Esophagus squamous epithelium (tissue), 5 donors: ENCODE measurements at regions not wholly inside any gene's neighbourhood (a gene's known extent, or its start where the extent isn't known, plus 50 kb on each side); places are given as distances from the start of the nearest gene placed in this dataset.

Experiments used
- DNase-seq: peaks from one replicate; lab custom pipeline; 2025; lab: John Stamatoyannopoulos, UW
- H3K27ac ChIP-seq, 4 donors: fragments of 200-600 bp; sonication (generic); one replicate each; pipeline ENCODE4 v1.5.1; 2016 to 2019; ENCODE audit warnings: mild to moderate bottlenecking in 1 of 4
- H3K27me3 ChIP-seq, 4 donors: fragments of 200-600 bp; sonication (generic); 1 replicate in 3 of 4; 2 replicates in 1 of 4; pipeline versions ENCODE4 v1.5.1 to v1.6.0; 2017 to 2021; ENCODE audit warnings: antibody characterized with exemption in 1 of 4
- H3K36me3 ChIP-seq, 3 donors: fragments of 200-600 bp; sonication (generic); one replicate each; pipeline ENCODE4 v1.5.1; 2016 to 2019
- H3K4me1 ChIP-seq, 3 donors: fragments of 200-600 bp; sonication (generic); one replicate each; pipeline ENCODE4 v1.5.1; 2017 to 2019
- H3K4me3 ChIP-seq, 4 donors: fragments of 200-600 bp; sonication (generic); 1 replicate in 3 of 4; 2 replicates in 1 of 4; pipeline ENCODE4 v1.5.1; 2016 to 2019; ENCODE audit warnings: mild to moderate bottlenecking in 2 of 4, moderate library complexity in 1 of 4
- H3K9me3 ChIP-seq, 3 donors: fragments of 200-600 bp; sonication (generic); one replicate each; pipeline ENCODE4 v1.5.1; 2016 to 2019
- POLR2A ChIP-seq, 4 donors: fragments of 450-650 bp; IDR thresholded peaks; one replicate each; pipeline ENCODE4 v1.6.1; 2017; ENCODE audit warnings: antibody characterized with exemption in 4 of 4, mild to moderate bottlenecking in 4 of 4, moderate library complexity in 3 of 4
- WGBS, 2 donors: methylation state at CpG; one replicate each; pipeline ENCODE4 v1.1.5; 2018; 5-methylcytosine and 5-hydroxymethylcytosine counted together
- intact Hi-C: fragments of 100-400 bp; cut with DNase I; formaldehyde crosslinking; loops from one replicate; pipeline ENCODE4 v1.15.0; 2022
- TF ChIP-seq, protein P1 (sequence below), 6 experiments: fragments of 450-650 bp in 4 of 6; fragments of 200-600 bp in 2 of 6; sonication (generic) in 2 of 6; IDR thresholded peaks; one replicate each; pipeline ENCODE4 v1.5.1; 2016 to 2019; ENCODE audit warnings: antibody characterized with exemption in 6 of 6, mild to moderate bottlenecking in 4 of 6, moderate library complexity in 4 of 6
- donor health status: DM: yes; HTN: yes; CAD: no.

DNA sequence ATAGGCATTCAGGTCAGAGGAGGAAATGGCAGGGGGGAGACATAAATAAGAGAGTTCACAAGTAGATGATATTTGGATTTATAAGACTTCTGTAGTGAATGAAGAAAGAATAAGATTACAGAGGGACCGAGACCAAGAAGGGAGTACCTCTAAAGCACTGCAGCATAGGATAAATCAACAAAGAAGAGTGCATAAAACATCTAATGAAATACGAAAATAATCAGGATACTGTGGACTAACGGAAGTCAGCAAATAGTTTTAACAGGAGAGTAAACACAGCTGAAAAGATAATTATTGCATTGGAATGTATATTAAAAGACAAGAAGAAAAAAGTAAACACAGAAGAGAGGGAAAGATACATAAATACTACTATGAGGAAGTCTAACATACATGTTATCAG is 921.9 kb upstream of the PRMT6 start:
- Histone ChIP-seq H3K4me3 (no peak overlapping the region), H3K27me3 (no peaks in the 10 kb centered on the region), H3K27ac (no peak overlapping the region), H3K9me3 (no peaks in the 10 kb centered on the region), H3K36me3 (no peaks in the 10 kb centered on the region), H3K4me1 (no peaks in the 10 kb centered on the region)
- DNase-seq = no peak
- WGBS, 2 donors = 27 to 46% methylated on average over 3 of the region's 3 CpGs
- TF ChIP-seq, protein P1, sequence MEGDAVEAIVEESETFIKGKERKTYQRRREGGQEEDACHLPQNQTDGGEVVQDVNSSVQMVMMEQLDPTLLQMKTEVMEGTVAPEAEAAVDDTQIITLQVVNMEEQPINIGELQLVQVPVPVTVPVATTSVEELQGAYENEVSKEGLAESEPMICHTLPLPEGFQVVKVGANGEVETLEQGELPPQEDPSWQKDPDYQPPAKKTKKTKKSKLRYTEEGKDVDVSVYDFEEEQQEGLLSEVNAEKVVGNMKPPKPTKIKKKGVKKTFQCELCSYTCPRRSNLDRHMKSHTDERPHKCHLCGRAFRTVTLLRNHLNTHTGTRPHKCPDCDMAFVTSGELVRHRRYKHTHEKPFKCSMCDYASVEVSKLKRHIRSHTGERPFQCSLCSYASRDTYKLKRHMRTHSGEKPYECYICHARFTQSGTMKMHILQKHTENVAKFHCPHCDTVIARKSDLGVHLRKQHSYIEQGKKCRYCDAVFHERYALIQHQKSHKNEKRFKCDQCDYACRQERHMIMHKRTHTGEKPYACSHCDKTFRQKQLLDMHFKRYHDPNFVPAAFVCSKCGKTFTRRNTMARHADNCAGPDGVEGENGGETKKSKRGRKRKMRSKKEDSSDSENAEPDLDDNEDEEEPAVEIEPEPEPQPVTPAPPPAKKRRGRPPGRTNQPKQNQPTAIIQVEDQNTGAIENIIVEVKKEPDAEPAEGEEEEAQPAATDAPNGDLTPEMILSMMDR (IDR thresholded peaks at IDR 0.05) = no peak
- no peak for TF ChIP-seq POLR2A (IDR thresholded peaks at IDR 0.05)
- intact Hi-C loops = no loop called here

DNA sequence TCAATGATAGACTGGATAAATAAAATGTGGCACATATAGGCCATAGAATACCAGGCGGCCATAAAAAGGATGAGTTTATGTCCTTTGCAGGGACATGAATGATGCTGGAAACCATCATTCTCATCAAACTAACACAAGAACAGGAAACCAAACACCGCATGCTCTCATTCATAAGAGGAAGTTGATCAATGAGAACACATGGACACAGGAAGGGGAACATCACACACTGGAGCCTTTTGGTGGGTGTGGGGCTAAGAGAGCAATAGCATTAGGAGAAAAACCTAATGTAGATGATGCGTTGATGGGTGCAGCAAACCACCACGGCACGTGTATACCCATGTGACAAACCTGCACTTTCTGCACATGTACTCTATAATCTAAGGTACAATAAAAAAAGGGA is 883.4 kb upstream of the PRMT6 start:
- intact Hi-C loops = no loop called here
- TF ChIP-seq, protein P1 (IDR thresholded peaks at IDR 0.05) = no peak
- TF ChIP-seq POLR2A (IDR thresholded peaks at IDR 0.05) = no peak
- no peaks in the 10 kb centered on the region for H3K9me3 ChIP-seq
- DNase-seq = no peak
- 79 to 89% methylated on average over 5 of the region's 5 CpGs for WGBS, 2 donors
- no peaks in the 10 kb centered on the region for H3K27me3 ChIP-seq
- H3K4me1 ChIP-seq = no peaks in the 10 kb centered on the region
- H3K4me3 ChIP-seq = no peak overlapping the region
- H3K27ac ChIP-seq = no peak overlapping the region
- H3K36me3 ChIP-seq = no peaks in the 10 kb centered on the region

DNA sequence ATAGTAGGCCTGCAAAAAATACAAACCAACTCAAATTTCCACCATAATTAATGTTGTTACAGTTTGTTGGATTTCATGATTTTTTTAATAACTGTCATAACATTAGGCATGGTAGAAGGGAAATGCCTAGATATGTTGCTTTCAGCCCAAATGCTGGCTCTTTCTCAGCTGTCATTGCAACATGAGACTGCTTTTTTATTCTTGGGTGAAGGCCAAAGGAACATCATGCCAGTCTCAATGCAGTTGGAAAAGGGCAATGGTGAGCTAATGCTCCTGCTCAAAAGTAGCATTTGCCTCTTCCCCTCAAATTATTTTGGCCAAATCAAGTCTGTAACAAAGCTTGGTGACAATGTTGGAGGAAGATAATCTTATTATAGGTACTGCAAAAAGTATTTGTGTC is 877.7 kb upstream of the PRMT6 start:
- no peak overlapping the region for H3K4me3 ChIP-seq
- DNase-seq = no peak
- TF ChIP-seq, protein P1 (IDR thresholded peaks at IDR 0.05) = no peak
- TF ChIP-seq POLR2A (IDR thresholded peaks at IDR 0.05) = no peak
- H3K36me3 ChIP-seq = no peaks in the 10 kb centered on the region
- H3K9me3 ChIP-seq = no peaks in the 10 kb centered on the region
- intact Hi-C loops = no loop called here
- H3K27ac ChIP-seq = no peak overlapping the region
- H3K27me3 ChIP-seq = no peaks in the 10 kb centered on the region
- H3K4me1 ChIP-seq = no peaks in the 10 kb centered on the region

DNA sequence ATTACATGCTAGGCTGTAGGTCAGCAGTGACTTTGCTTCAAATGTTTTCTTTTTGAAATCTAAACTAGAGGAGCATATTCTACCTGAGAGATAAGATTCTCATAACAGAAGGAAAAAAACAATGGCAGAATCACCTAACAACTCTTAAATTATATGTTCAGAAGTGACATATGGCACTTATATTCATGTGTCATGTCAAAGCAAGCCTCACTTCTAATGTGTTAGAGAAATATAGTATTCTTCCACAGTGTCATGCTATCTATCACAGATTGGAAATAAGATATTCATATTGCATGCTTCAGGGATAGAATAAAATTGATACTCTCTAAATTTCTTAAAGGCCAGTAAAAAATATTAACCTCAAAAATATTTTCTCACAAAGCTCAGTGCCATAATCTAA is 874.6 kb upstream of the PRMT6 start:
- no peak for DNase-seq
- no peaks in the 10 kb centered on the region for H3K9me3 ChIP-seq
- H3K27me3 ChIP-seq = no peaks in the 10 kb centered on the region
- intact Hi-C loops = no loop called here
- H3K4me3 ChIP-seq = no peak overlapping the region
- no peak overlapping the region for H3K27ac ChIP-seq
- H3K4me1 ChIP-seq = no peaks in the 10 kb centered on the region
- H3K36me3 ChIP-seq = no peaks in the 10 kb centered on the region
- TF ChIP-seq POLR2A (IDR thresholded peaks at IDR 0.05) = no peak
- TF ChIP-seq, protein P1 (IDR thresholded peaks at IDR 0.05) = no peak

DNA sequence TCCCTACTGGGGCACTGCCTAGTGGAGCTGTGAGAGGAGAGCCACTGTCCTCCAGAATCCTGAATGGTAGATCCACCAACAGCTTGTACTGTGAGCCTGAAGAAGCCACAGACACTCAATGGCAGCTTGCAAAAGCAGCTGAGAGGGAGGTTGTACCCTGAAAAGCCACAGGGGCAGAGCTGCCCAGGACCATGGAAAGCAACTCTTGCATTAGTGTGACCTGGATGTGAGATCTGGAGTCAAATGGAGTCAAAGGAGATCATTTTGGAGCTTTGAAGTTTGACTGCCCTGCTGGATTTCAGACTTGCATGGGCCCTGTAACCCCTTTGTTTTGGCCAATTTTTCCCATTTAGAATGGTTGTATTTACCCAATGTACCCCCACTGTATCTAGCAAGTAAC is 871.4 kb upstream of the PRMT6 start:
- Histone ChIP-seq H3K4me1 (no peaks in the 10 kb centered on the region), H3K36me3 (no peaks in the 10 kb centered on the region)

More for the DNA sequence above, 871.4 kb upstream of the PRMT6 start:
- Histone ChIP-seq H3K27ac (no peak overlapping the region), H3K27me3 (no peaks in the 10 kb centered on the region), H3K4me3 (no peak overlapping the region), H3K9me3 (peaks cover 0 to 7% (median 0%) of the 10 kb centered on the region in 3 donors)
- no peak for DNase-seq
- intact Hi-C loops = no loop called here
- no peak for TF ChIP-seq POLR2A (IDR thresholded peaks at IDR 0.05)
- TF ChIP-seq, protein P1 (IDR thresholded peaks at IDR 0.05) = no peak
